Activated CD8-positive, alpha-beta T cell treated with anti-CD3 and anti-CD28 coated beads, Interleukin-2, amount 10 ng/mL, durations not matched to agents 7 days and 5 days (primary cell): ENCODE measurements at regions not wholly inside any gene's neighbourhood (a gene's known extent, or its start where the extent isn't known, plus 50 kb on each side); places are given as distances from the start of the nearest gene placed in this dataset.

Experiments used
- ATAC-seq: fragments of 150-1000 bp; cut with Tn5 transposase; one replicate; pipeline ENCODE4 v1.10.0; 2021; ENCODE audit warnings: moderate library complexity
- CTCF ChIA-PET: fragments of 350-600 bp; sonication (Branson Sonifier 250); formaldehyde crosslinking; loops from one replicate; lab custom pipeline; 2021; ENCODE audit warnings: antibody characterized with exemption; lab: Charles Lee
- POLR2A ChIA-PET: fragments of 350-600 bp; sonication (Branson Sonifier 250); formaldehyde crosslinking; loops from one replicate; lab custom pipeline; 2021; ENCODE audit warnings: antibody characterized with exemption; lab: Charles Lee
- DNase-seq: peaks from one replicate; pipeline ENCODE4 v3.0.0-alpha.2; 2020
- H3K27ac Mint-ChIP-seq: one replicate; pipeline ENCODE4 v1.8.0; 2021; ENCODE audit warnings: mild to moderate bottlenecking, mixed read lengths
- H3K27me3 Mint-ChIP-seq: one replicate; pipeline ENCODE4 v1.8.0; 2021; ENCODE audit warnings: low read depth, mixed read lengths
- H3K36me3 Mint-ChIP-seq: one replicate; pipeline ENCODE4 v1.8.0; 2021; ENCODE audit warnings: low read depth, mixed read lengths
- H3K4me1 Mint-ChIP-seq: one replicate; pipeline ENCODE4 v1.8.0; 2021; ENCODE audit warnings: low read depth, mixed read lengths
- H3K4me3 Mint-ChIP-seq: one replicate; pipeline ENCODE4 v1.8.0; 2021; ENCODE audit warnings: mild to moderate bottlenecking, mixed read lengths
- H3K9me3 Mint-ChIP-seq: one replicate; pipeline ENCODE4 v1.8.0; 2022; ENCODE audit warnings: mixed read lengths; ENCODE audit not compliant: insufficient read depth

- ATAC-seq, result no peak
- Mint-ChIP-seq H3K27me3 (peaks cover 5% of the 10 kb centered on the region), H3K9me3 (no peaks in the 10 kb centered on the region), H3K4me1 (no peaks in the 10 kb centered on the region), H3K4me3 (no peak overlapping the region), H3K27ac (no peak overlapping the region), H3K36me3 (no peaks in the 10 kb centered on the region)
- CTCF ChIA-PET, result interaction anchor here (0.8 kb wide), 1 partner anchor 744 kb away, joined by 3 read pairs; no protein-coding TSS in a partner anchor
- no peak for DNase-seq
- POLR2A ChIA-PET, result no interaction called here
These were observed 319.1 kb upstream of the EMCN start for GRCh38 chr4:100836929-100837328.

- no peaks in the 10 kb centered on the region for H3K36me3 Mint-ChIP-seq
These were observed 316.8 kb upstream of the EMCN start for GRCh38 chr4:100834616-100835015.

DNA sequence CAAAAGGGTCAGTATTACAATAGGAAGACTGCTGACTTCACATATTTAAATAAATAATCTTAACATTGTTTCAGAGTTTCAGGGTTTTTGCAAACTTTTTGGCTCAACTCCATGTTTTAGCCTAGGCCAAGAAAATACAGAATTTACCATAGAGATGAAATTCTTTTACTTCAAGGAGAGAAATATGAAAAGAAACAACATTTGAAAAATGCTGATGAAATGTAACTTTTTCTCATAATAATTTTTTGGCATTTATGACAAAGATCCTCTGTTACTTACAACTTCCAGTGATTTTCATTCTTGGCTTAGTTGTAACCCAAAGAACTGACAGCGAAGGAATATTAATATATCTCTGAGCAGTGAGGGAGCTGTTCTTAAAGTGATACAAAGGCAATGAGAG lies 316.1 kb upstream of the EMCN start:
- no peak for DNase-seq
- Mint-ChIP-seq H3K27me3 (peaks cover 5% of the 10 kb centered on the region), H3K9me3 (no peaks in the 10 kb centered on the region), H3K36me3 (no peaks in the 10 kb centered on the region), H3K4me1 (no peaks in the 10 kb centered on the region), H3K27ac (no peak overlapping the region), H3K4me3 (no peak overlapping the region)
- ChIA-PET CTCF (no interaction called here), POLR2A (no interaction called here)
- ATAC-seq, result no peak

More at GRCh38 chr4:100834616-100835015, 316.8 kb upstream of the EMCN start:
- H3K4me3 Mint-ChIP-seq, result no peak overlapping the region
- no peak overlapping the region for H3K27ac Mint-ChIP-seq
- no peaks in the 10 kb centered on the region for H3K4me1 Mint-ChIP-seq
- H3K9me3 Mint-ChIP-seq, result no peaks in the 10 kb centered on the region
- DNase-seq (no peak), ATAC-seq (no peak)
- peaks cover 5% of the 10 kb centered on the region for H3K27me3 Mint-ChIP-seq
- ChIA-PET CTCF (no interaction called here), POLR2A (no interaction called here)

DNA sequence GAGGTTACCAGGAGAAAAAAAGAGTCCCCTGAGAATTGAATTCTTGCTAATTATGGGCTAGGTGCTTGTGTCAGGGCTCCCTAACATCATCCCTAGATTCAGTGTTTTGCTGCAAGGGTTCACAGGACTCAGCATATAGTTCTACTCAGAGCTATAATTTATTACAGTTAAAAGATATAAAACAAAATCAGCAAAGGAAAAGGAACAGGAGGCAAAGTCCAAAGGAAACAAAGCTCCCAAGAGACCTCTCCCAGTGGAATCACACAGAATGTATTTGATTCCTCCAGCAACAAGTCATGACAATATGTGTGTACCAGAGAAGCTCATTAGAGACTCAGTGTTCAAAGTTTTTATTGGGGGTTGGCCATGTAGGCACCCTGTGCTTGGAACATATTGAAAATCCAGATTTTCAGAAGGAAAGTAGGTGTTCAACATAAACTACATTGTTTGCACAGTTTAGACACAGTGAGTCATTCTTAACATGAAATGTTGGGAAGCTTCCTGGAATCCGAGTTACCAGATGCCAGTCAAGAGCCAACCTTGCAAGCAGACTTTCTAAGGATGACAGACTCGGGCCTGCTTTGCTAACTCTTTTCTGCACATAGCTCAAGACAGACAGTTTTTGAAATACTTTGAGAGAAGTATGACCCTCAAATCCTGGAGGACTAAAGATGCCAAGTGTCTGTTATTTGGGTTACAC lies 311.3 kb upstream of the EMCN start:
- POLR2A ChIA-PET, result no interaction called here
- CTCF ChIA-PET, result no interaction called here
- DNase-seq (no peak), ATAC-seq (no peak)
- no peaks in the 10 kb centered on the region for H3K9me3 Mint-ChIP-seq
- no peaks in the 10 kb centered on the region for H3K36me3 Mint-ChIP-seq
- no peaks in the 10 kb centered on the region for H3K27me3 Mint-ChIP-seq
- no peaks in the 10 kb centered on the region for H3K4me1 Mint-ChIP-seq
- H3K4me3 Mint-ChIP-seq, result no peak overlapping the region
- no peak overlapping the region for H3K27ac Mint-ChIP-seq

DNA sequence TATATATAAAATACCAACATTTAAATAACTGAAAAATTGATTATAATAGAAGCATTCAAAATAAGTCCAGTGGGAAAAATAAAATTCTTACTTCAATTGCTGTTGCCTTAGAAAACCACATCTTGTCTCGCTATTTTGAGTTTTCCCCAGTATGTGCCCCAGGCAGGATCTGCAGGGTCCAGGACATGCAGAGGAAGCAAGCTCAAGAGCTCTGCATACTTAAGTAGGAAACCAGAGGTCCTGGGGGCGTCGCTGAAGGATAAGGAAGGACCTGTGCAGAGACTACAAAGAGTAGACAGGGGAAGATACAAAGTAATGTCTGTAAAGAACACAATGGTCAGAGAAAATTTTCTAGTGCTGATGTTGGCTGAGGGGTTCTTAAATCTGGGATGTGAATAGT lies 310.5 kb upstream of the EMCN start:
- POLR2A ChIA-PET, result no interaction called here
- no peaks in the 10 kb centered on the region for H3K27me3 Mint-ChIP-seq

DNA sequence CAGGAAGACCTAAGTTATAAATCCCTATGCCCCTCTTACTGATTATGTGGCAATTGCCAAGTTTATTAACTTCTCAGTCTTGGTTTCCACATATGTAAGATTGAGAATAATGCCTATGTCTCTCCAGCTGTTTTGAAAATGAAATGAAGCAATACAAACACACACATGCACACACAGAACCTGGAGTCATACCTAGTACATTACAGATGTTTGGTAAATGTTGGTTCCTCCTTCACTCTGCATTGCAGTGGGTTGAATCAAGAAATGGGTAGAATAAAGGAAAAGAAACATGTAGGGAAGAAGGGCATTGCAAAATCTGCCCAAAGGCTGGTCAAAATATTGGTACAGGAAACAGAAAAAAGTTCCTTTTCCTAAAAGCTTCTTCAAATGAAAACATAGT lies 309.9 kb upstream of the EMCN start:
- CTCF ChIA-PET, result no interaction called here
- H3K36me3 Mint-ChIP-seq, result no peaks in the 10 kb centered on the region
- no peak overlapping the region for H3K4me3 Mint-ChIP-seq
- no peak for DNase-seq
- no peak for ATAC-seq
- no peaks in the 10 kb centered on the region for H3K9me3 Mint-ChIP-seq
- H3K27ac Mint-ChIP-seq, result no peak overlapping the region
- H3K4me1 Mint-ChIP-seq, result no peaks in the 10 kb centered on the region
- H3K27me3 Mint-ChIP-seq, result no peaks in the 10 kb centered on the region
- POLR2A ChIA-PET, result no interaction called here

More for the DNA sequence above, 310.5 kb upstream of the EMCN start:
- DNase-seq (no peak), ATAC-seq (no peak)
- Mint-ChIP-seq H3K4me3 (no peak overlapping the region), H3K4me1 (no peaks in the 10 kb centered on the region), H3K9me3 (no peaks in the 10 kb centered on the region), H3K27ac (no peak overlapping the region), H3K36me3 (no peaks in the 10 kb centered on the region)
- CTCF ChIA-PET, result no interaction called here

GRCh38 chr4:100826808-100827548 lies 309.2 kb upstream of the EMCN start:
- Mint-ChIP-seq H3K9me3 (no peaks in the 10 kb centered on the region), H3K4me1 (no peaks in the 10 kb centered on the region), H3K27ac (no peak overlapping the region), H3K36me3 (no peaks in the 10 kb centered on the region), H3K4me3 (no peak overlapping the region), H3K27me3 (no peaks in the 10 kb centered on the region)
- POLR2A ChIA-PET, result no interaction called here
- DNase-seq (no peak), ATAC-seq (no peak)
- CTCF ChIA-PET, result no interaction called here

GRCh38 chr4:100826067-100826466 lies 308.2 kb upstream of the EMCN start:
- ChIA-PET CTCF (no interaction called here), POLR2A (no interaction called here)
- H3K27ac Mint-ChIP-seq, result no peak overlapping the region
- H3K36me3 Mint-ChIP-seq, result no peaks in the 10 kb centered on the region
- H3K9me3 Mint-ChIP-seq, result no peaks in the 10 kb centered on the region
- H3K4me3 Mint-ChIP-seq, result no peak overlapping the region
- ATAC-seq (no peak), DNase-seq (no peak)
- H3K4me1 Mint-ChIP-seq, result no peaks in the 10 kb centered on the region
- no peaks in the 10 kb centered on the region for H3K27me3 Mint-ChIP-seq

GRCh38 chr4:100823993-100824323 lies 306.1 kb upstream of the EMCN start:
- no peaks in the 10 kb centered on the region for H3K4me1 Mint-ChIP-seq
- no peaks in the 10 kb centered on the region for H3K27me3 Mint-ChIP-seq
- CTCF ChIA-PET, result no interaction called here
- POLR2A ChIA-PET, result no interaction called here
- H3K4me3 Mint-ChIP-seq, result no peak overlapping the region
- ATAC-seq (no peak), DNase-seq (no peak)
- H3K27ac Mint-ChIP-seq, result no peak overlapping the region
- no peaks in the 10 kb centered on the region for H3K36me3 Mint-ChIP-seq
- H3K9me3 Mint-ChIP-seq, result no peaks in the 10 kb centered on the region

- ChIA-PET POLR2A (no interaction called here), CTCF (no interaction called here)
- ATAC-seq (no peak), DNase-seq (no peak)
- H3K27me3 Mint-ChIP-seq, result no peaks in the 10 kb centered on the region
- no peak overlapping the region for H3K27ac Mint-ChIP-seq
- no peaks in the 10 kb centered on the region for H3K9me3 Mint-ChIP-seq
- no peaks in the 10 kb centered on the region for H3K4me1 Mint-ChIP-seq
- no peaks in the 10 kb centered on the region for H3K36me3 Mint-ChIP-seq
- H3K4me3 Mint-ChIP-seq, result no peak overlapping the region
These were observed 305.5 kb upstream of the EMCN start for GRCh38 chr4:100823066-100823992.

- POLR2A ChIA-PET, result no interaction called here
- ATAC-seq, result no peak
- DNase-seq, result no peak
- Mint-ChIP-seq H3K4me3 (no peak overlapping the region), H3K9me3 (no peaks in the 10 kb centered on the region), H3K36me3 (no peaks in the 10 kb centered on the region), H3K27me3 (peaks cover 1% of the 10 kb centered on the region), H3K27ac (no peak overlapping the region), H3K4me1 (no peaks in the 10 kb centered on the region)
- CTCF ChIA-PET, result no interaction called here
These were observed 302.4 kb upstream of the EMCN start for GRCh38 chr4:100820249-100820648.

GRCh38 chr4:100819505-100819904 lies 301.7 kb upstream of the EMCN start:
- peaks cover 3% of the 10 kb centered on the region for H3K27me3 Mint-ChIP-seq
- DNase-seq, result no peak
- no peaks in the 10 kb centered on the region for H3K4me1 Mint-ChIP-seq
- POLR2A ChIA-PET, result no interaction called here
- CTCF ChIA-PET, result no interaction called here
- H3K9me3 Mint-ChIP-seq, result no peaks in the 10 kb centered on the region
- H3K4me3 Mint-ChIP-seq, result no peak overlapping the region
- no peak overlapping the region for H3K27ac Mint-ChIP-seq
- no peaks in the 10 kb centered on the region for H3K36me3 Mint-ChIP-seq
- no peak for ATAC-seq
